Thoracic aorta (tissue), 2 donors: ENCODE measurements at regions not wholly inside any gene's neighbourhood (a gene's known extent, or its start where the extent isn't known, plus 50 kb on each side); places are given as distances from the start of the nearest gene placed in this dataset.

Experiments used
- ATAC-seq: fragments of 150-250 bp; one replicate; pipeline ENCODE4 v1.8.0; 2017; ENCODE audit warnings: low read depth; ENCODE audit not compliant: insufficient number of reproducible peaks, low FRiP score
- DNase-seq: peaks from one replicate; pipeline ENCODE4 v3.0.0-alpha.2; 2020; ENCODE audit warnings: low spot score
- H3K27ac ChIP-seq, 2 donors: fragments of 200-600 bp; sonication (generic); 1 replicate in 1 of 2; 2 replicates in 1 of 2; pipeline ENCODE4 v1.5.1; 2016; ENCODE audit warnings: mild to moderate bottlenecking in 2 of 2, moderate library complexity in 2 of 2
- H3K27me3 ChIP-seq: fragments of 200-600 bp; sonication (generic); replicated peaks from 2 replicates; pipeline ENCODE4 v1.6.0; 2016; ENCODE audit warnings: mild to moderate bottlenecking; ENCODE audit not compliant: insufficient read depth
- H3K36me3 ChIP-seq: fragments of 200-600 bp; sonication (generic); one replicate; pipeline ENCODE4 v1.5.1; 2016
- H3K4me1 ChIP-seq, 2 donors: fragments of 200-600 bp; sonication (generic); 1 replicate in 1 of 2; 2 replicates in 1 of 2; pipeline versions ENCODE4 v1.5.1 to v1.6.0; 2016; ENCODE audit warnings: low read depth in 2 of 2, mild to moderate bottlenecking in 1 of 2; ENCODE audit not compliant: control insufficient read depth in 1 of 2
- H3K4me3 ChIP-seq: fragments of 200-600 bp; sonication (generic); 2 replicates; pipeline ENCODE4 v1.5.1; 2016; ENCODE audit warnings: mild to moderate bottlenecking
- H3K9me3 ChIP-seq: fragments of 200-600 bp; sonication (generic); 2 replicates; pipeline ENCODE4 v1.5.1; 2016
- TF ChIP-seq, protein P1 (sequence below): fragments of 200-600 bp; sonication (generic); IDR thresholded peaks from one replicate; pipeline ENCODE4 v1.5.1; 2019; ENCODE audit warnings: antibody characterized with exemption

DNA sequence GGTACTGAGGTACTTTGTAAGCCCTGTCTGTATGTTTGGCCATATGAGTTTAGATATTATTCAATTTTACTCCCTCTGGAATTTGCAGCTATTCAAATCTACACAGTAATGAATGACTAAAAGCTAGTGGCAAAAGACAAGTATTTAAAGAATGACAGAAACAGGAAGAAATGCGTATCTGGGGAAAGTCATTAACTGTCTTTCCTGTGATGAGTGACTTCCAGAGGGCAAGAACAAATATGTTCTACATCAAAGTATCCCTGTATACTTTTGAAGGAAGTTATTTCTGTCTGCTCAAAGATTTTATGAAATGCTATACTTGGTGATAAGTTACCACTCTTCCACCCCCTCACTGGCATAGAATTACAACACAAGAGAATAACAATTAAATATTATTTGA, 489.3 kb upstream of the SOX9 start:
- Histone ChIP-seq H3K4me1 (no peaks in the 10 kb centered on the region), H3K36me3 (no peaks in the 10 kb centered on the region), H3K9me3 (no peaks in the 10 kb centered on the region), H3K27ac (no peak overlapping the region), H3K4me3 (no peak overlapping the region), H3K27me3 (no peaks in the 10 kb centered on the region)
- TF ChIP-seq, protein P1, sequence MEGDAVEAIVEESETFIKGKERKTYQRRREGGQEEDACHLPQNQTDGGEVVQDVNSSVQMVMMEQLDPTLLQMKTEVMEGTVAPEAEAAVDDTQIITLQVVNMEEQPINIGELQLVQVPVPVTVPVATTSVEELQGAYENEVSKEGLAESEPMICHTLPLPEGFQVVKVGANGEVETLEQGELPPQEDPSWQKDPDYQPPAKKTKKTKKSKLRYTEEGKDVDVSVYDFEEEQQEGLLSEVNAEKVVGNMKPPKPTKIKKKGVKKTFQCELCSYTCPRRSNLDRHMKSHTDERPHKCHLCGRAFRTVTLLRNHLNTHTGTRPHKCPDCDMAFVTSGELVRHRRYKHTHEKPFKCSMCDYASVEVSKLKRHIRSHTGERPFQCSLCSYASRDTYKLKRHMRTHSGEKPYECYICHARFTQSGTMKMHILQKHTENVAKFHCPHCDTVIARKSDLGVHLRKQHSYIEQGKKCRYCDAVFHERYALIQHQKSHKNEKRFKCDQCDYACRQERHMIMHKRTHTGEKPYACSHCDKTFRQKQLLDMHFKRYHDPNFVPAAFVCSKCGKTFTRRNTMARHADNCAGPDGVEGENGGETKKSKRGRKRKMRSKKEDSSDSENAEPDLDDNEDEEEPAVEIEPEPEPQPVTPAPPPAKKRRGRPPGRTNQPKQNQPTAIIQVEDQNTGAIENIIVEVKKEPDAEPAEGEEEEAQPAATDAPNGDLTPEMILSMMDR = no peak
- DNase-seq (no peak), ATAC-seq (no peak)

DNA sequence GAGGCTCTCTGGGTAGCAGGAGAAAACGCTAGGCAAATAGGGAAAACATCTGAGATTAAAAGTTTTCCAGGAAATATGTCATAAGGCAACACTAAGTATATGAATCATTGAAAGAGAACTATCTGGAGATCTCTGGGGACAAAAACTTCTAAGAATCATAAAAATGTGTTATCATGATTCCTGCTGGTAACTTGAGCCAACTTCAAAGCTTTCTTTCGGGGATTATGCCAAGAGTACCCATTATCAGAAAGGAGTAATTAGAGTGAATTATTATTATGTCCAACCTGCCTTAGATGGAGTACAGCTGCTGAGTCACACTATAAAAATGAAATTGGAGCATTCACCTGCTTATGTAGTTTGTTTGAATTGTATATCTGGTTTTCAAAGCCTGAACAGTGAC, 488.5 kb upstream of the SOX9 start:
- DNase-seq = no peak
- Histone ChIP-seq H3K9me3 (no peaks in the 10 kb centered on the region), H3K27me3 (no peaks in the 10 kb centered on the region), H3K4me3 (no peak overlapping the region), H3K27ac (no peak overlapping the region), H3K36me3 (no peaks in the 10 kb centered on the region), H3K4me1 (no peaks in the 10 kb centered on the region)
- TF ChIP-seq, protein P1 = no peak
- ATAC-seq = no peak

DNA sequence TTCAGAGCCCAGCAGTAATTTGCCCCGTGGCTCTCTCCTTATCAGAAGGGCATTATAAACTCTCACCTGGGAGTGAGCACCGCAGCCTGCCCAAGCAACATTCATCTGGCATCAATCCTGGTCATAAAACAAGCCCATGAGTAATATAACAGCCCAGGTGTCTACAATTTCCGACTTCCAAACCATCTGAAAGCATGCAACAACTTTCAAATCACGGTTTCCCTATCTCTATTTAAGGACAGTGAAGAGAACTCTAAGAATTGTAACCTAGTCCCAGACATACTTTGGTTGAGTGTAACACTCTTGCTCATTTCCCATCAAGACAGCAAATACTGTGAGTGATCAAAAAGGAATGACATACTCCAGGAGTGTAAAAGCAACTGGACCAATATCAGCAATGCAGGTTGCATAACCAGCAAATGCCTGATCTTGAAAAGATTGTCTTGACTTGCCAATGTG, 487.4 kb upstream of the SOX9 start:
- no peaks in the 10 kb centered on the region for H3K4me1 ChIP-seq
- TF ChIP-seq, protein P1 = no peak
- no peak overlapping the region for H3K4me3 ChIP-seq
- no peak overlapping the region for H3K27ac ChIP-seq
- ATAC-seq = no peak
- no peaks in the 10 kb centered on the region for H3K27me3 ChIP-seq
- no peaks in the 10 kb centered on the region for H3K36me3 ChIP-seq
- no peaks in the 10 kb centered on the region for H3K9me3 ChIP-seq
- DNase-seq = no peak

DNA sequence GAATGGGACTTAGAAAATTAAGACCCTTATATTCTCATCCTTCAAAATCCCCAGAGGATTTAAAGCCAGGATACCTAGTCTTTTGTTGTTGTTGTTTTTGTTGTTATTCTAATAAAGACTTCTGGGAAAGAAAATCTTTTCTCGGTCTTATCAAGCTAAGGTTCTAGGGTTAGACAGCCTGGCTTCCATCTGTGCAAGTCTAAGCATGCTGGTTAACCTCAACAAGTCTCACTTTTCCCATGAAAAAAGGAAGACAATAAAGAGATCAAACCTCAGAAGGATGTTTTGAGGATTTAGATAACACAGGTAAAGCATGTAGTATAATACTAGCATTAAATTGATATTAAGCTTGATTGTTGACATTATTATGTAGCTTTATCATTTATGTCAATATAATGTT, 486.4 kb upstream of the SOX9 start:
- TF ChIP-seq, protein P1 = no peak
- no peak for ATAC-seq

DNA sequence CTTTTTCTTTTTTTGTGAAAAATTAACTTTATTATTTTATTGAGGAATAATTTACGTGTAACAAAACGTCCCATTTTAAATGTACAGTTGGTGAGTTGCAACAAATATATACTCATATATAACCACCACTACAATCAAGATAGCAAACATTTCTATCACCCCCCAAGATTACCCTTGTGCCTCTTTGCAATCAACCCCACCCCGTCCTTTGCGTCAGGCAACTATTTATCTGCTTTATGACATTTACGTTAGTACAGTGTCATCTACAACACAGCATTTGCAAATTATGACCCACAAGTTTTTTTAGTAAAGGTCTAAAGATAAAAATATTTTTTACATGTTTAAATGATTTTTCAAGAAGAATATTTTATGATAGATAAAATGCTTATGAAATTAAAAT, 485.6 kb upstream of the SOX9 start:
- no peaks in the 10 kb centered on the region for H3K27me3 ChIP-seq
- no peak overlapping the region for H3K4me3 ChIP-seq
- TF ChIP-seq, protein P1 = no peak
- H3K36me3 ChIP-seq = no peaks in the 10 kb centered on the region
- ATAC-seq (no peak), DNase-seq (no peak)
- no peaks in the 10 kb centered on the region for H3K4me1 ChIP-seq
- H3K9me3 ChIP-seq = no peaks in the 10 kb centered on the region
- H3K27ac ChIP-seq = no peak overlapping the region

More for the DNA sequence above, 486.4 kb upstream of the SOX9 start:
- no peak overlapping the region for H3K4me3 ChIP-seq
- H3K27ac ChIP-seq = no peak overlapping the region
- H3K4me1 ChIP-seq = no peaks in the 10 kb centered on the region
- no peaks in the 10 kb centered on the region for H3K27me3 ChIP-seq
- H3K9me3 ChIP-seq = no peaks in the 10 kb centered on the region
- H3K36me3 ChIP-seq = no peaks in the 10 kb centered on the region
- no peak for DNase-seq
